ENCODE measurements at regions not wholly inside any gene's neighbourhood (a gene's known extent, or its start where the extent isn't known, plus 50 kb on each side); places are given as distances from the start of the nearest gene placed in this dataset.

DNA sequence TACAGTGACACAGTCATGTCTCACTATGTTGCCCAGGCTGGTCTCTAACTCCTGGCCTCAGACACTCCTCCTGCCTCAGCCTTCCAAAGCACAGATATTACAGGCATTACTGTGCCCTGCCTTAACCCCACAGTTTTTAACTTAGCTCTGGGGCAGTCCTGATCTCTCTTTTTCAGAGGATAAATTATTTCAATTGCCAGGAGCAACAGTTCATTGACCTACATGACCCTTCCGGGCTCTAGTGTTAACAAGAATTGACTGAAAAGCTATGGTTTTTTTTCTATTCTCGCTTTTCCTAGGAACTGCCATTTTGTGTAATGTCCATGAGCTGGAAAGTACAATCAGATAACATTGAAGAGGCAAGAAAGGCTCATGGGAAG, 92.8 kb downstream of the HNRNPLL start:
- Histone ChIP-seq H3K4me2 (ENCODE audit: low read depth, low read length, poor library complexity, severe bottlenecking) (no peak overlapping the region), H3K9ac (ENCODE audit: low read length) (no peak overlapping the region), H2AFZ (ENCODE audit: low read length) (no peak overlapping the region)

DNA sequence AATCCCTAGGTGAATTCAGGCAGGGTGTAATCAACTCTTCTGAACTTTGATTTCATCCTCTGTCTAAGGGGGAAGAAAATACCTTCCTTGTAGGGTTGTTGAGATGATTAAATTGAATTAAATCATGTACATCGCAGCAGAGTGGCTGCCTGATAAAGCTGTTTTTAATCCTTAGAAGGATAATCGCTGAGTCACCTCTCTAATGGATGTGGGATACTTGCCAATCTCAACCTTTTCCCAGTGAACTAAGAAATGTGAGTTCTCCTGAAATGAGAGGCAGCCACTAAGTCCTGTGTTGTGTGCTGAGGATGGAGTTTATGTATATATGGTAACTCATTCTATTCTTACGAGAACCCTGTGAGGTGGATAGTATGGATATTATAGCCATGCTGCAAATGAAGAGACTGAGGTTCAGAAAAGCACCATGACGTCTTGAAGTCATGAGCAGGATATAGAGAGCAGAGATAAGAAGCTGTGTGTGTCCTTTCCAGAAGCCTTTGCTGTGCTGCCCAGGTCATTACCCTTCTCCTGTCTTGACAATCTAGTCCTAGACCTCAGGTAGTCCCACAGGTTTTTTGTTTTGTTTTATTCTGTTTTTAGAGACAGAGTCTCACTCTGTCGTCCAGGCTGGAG, 93.3 kb downstream of the HNRNPLL start:
- Histone ChIP-seq H3K9ac (ENCODE audit: low read length) (no peak overlapping the region), H2AFZ (ENCODE audit: low read length) (no peak overlapping the region)

More for the DNA sequence above, 92.8 kb downstream of the HNRNPLL start:
- no peaks in the 10 kb centered on the region for H4K20me1 ChIP-seq (ENCODE audit: insufficient read depth, low read depth, low read length)
- H3K27me3 ChIP-seq (ENCODE audit: low read length) = no peaks in the 10 kb centered on the region
- H3K4me1 ChIP-seq (ENCODE audit: low read length) = peaks cover 27% of the 10 kb centered on the region
- H3K36me3 ChIP-seq (ENCODE audit: insufficient read depth, low read length) = no peaks in the 10 kb centered on the region
- DNase-seq = no peak
- H3K4me3 ChIP-seq (ENCODE audit: low read length) = no peak overlapping the region
- H3K27ac ChIP-seq (ENCODE audit: low read length) = no peak overlapping the region
- H3K9me2 ChIP-seq (replicated peaks; ENCODE audit: insufficient read depth, low read length) = no peaks in the 10 kb centered on the region
- H3K79me2 ChIP-seq (ENCODE audit: low read length) = no peaks in the 10 kb centered on the region
- H3K9me3 ChIP-seq (ENCODE audit: low read length) = no peaks in the 10 kb centered on the region

DNA sequence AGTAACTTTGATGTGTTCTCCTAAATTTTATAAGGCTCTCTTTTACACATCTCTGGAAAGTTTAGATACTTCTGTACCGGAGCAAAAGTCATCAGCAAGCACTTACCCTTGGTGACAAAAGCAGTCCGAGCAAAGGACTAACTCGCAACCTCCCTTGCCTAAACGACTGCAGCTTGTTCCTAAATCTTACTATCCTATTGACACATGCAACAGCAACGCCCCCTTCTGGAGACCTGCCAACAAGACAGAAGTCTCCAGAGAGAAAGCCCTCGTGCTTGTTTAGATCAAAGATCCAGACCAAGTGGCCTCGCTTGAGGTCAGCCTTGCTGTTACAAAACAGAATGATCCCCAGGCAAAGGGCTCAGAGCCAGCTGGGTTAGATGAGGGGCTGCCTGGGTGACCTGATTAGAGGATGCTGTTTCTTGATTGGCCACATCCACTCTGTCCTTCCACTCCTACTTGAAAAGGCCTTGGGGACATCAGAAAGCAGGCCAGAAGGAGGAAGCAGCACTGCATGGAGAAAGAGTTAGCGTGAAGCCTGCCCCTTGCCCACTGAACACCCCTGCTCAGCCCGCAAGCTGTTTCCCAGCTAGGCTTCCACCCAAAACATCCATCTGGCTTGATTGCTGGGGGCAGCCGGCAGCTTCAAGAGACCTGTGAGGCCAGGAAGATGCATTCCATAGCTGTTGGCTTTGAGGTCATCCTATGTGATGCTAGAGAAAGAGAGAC, 94.3 kb downstream of the HNRNPLL start:
- peak; percentile 97 for DNase-seq
- peak overlapping the region; percentile 77; the same call in 1 of the 2 replicates for H2AFZ ChIP-seq (ENCODE audit: low read length)

More for the DNA sequence above, 93.3 kb downstream of the HNRNPLL start:
- no peak for DNase-seq
- H3K4me3 ChIP-seq (ENCODE audit: low read length) = no peak overlapping the region
- no peaks in the 10 kb centered on the region for H4K20me1 ChIP-seq (ENCODE audit: insufficient read depth, low read depth, low read length)
- no peaks in the 10 kb centered on the region for H3K79me2 ChIP-seq (ENCODE audit: low read length)
- no peak overlapping the region for H3K4me2 ChIP-seq (ENCODE audit: low read depth, low read length, poor library complexity, severe bottlenecking)
- H3K36me3 ChIP-seq (ENCODE audit: insufficient read depth, low read length) = no peaks in the 10 kb centered on the region
- H3K4me1 ChIP-seq (ENCODE audit: low read length) = peaks cover 27% of the 10 kb centered on the region
- H3K27me3 ChIP-seq (ENCODE audit: low read length) = no peaks in the 10 kb centered on the region
- H3K9me2 ChIP-seq (replicated peaks; ENCODE audit: insufficient read depth, low read length) = no peaks in the 10 kb centered on the region
- H3K9me3 ChIP-seq (ENCODE audit: low read length) = no peaks in the 10 kb centered on the region
- no peak overlapping the region for H3K27ac ChIP-seq (ENCODE audit: low read length)

DNA sequence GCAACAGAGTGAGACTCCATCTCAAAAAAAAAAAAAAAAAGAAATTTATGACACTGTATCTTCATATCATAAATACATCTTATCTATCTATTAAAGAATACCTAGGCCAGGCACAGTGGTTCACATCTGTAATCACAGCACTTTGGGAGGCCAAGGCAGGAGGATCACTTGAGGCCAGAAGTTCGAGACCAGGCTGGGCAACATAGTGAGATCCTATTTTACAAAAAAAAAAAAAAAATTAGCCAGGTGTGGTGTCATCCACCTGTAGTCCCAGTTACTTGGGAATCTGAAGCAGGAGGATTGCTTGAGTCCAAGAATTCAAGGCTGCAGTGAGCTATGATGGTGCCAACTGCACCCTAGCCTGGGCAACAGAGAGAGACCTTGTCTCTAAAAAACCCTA, 95.0 kb downstream of the HNRNPLL start:
- H3K4me2 ChIP-seq (ENCODE audit: low read depth, low read length, poor library complexity, severe bottlenecking) = no peak overlapping the region

More for the DNA sequence above, 94.3 kb downstream of the HNRNPLL start:
- peak overlapping the region; percentile 47 for H3K9ac ChIP-seq (ENCODE audit: low read length)
- peaks cover 27% of the 10 kb centered on the region for H3K4me1 ChIP-seq (ENCODE audit: low read length)
- no peaks in the 10 kb centered on the region for H3K9me3 ChIP-seq (ENCODE audit: low read length)
- H3K27me3 ChIP-seq (ENCODE audit: low read length) = no peaks in the 10 kb centered on the region
- H3K4me3 ChIP-seq (ENCODE audit: low read length) = no peak overlapping the region
- peak overlapping the region; percentile 34 for H3K4me2 ChIP-seq (ENCODE audit: low read depth, low read length, poor library complexity, severe bottlenecking)
- H3K36me3 ChIP-seq (ENCODE audit: insufficient read depth, low read length) = no peaks in the 10 kb centered on the region
- no peaks in the 10 kb centered on the region for H3K9me2 ChIP-seq (replicated peaks; ENCODE audit: insufficient read depth, low read length)
- H3K79me2 ChIP-seq (ENCODE audit: low read length) = no peaks in the 10 kb centered on the region
- H4K20me1 ChIP-seq (ENCODE audit: insufficient read depth, low read depth, low read length) = no peaks in the 10 kb centered on the region
- no peak overlapping the region for H3K27ac ChIP-seq (ENCODE audit: low read length)

DNA sequence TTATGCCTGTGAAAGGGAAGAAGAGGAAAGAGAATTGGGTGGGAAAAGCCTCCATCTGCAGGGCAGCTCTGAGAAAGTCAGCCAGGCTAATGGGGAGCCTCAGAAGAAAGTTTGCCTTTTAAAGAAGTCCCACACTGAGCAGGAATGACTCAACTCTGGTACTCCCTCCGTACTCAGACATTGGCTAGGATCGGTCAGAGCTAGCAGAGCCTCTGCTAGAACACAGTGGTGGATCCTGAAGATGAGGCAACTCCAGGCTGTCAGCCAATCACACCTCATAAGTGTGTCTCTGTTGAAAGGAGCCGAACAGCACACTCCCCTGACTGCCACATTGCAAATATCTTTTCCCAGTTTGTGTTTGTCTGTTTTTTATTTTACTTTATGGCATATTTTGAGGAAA, 96.9 kb downstream of the HNRNPLL start:
- DNase-seq = no peak
- Histone ChIP-seq H3K36me3 (ENCODE audit: insufficient read depth, low read length) (no peaks in the 10 kb centered on the region), H3K27me3 (ENCODE audit: low read length) (no peaks in the 10 kb centered on the region; the same call in 1 of the 2 replicates), H3K9me2 (replicated peaks; ENCODE audit: insufficient read depth, low read length) (no peaks in the 10 kb centered on the region), H3K79me2 (ENCODE audit: low read length) (no peaks in the 10 kb centered on the region), H3K4me3 (ENCODE audit: low read length) (no peak overlapping the region), H3K9me3 (ENCODE audit: low read length) (no peaks in the 10 kb centered on the region; the same call in 1 of the 2 replicates), H3K27ac (ENCODE audit: low read length) (no peak overlapping the region), H2AFZ (ENCODE audit: low read length) (no peak overlapping the region), H4K20me1 (ENCODE audit: insufficient read depth, low read depth, low read length) (no peaks in the 10 kb centered on the region), H3K4me2 (ENCODE audit: low read depth, low read length, poor library complexity, severe bottlenecking) (no peak overlapping the region), H3K4me1 (ENCODE audit: low read length) (peaks cover 17% of the 10 kb centered on the region), H3K9ac (ENCODE audit: low read length) (no peak overlapping the region)

More for the DNA sequence above, 95.0 kb downstream of the HNRNPLL start:
- H3K9me2 ChIP-seq (replicated peaks; ENCODE audit: insufficient read depth, low read length) = no peaks in the 10 kb centered on the region
- no peak overlapping the region for H2AFZ ChIP-seq (ENCODE audit: low read length)
- no peak overlapping the region for H3K27ac ChIP-seq (ENCODE audit: low read length)
- peaks cover 24% of the 10 kb centered on the region for H3K4me1 ChIP-seq (ENCODE audit: low read length)
- no peak for DNase-seq
- H3K4me3 ChIP-seq (ENCODE audit: low read length) = no peak overlapping the region
- no peaks in the 10 kb centered on the region for H3K27me3 ChIP-seq (ENCODE audit: low read length)
- H3K36me3 ChIP-seq (ENCODE audit: insufficient read depth, low read length) = no peaks in the 10 kb centered on the region
- no peaks in the 10 kb centered on the region for H4K20me1 ChIP-seq (ENCODE audit: insufficient read depth, low read depth, low read length)
- no peak overlapping the region for H3K9ac ChIP-seq (ENCODE audit: low read length)
- H3K79me2 ChIP-seq (ENCODE audit: low read length) = no peaks in the 10 kb centered on the region
- H3K9me3 ChIP-seq (ENCODE audit: low read length) = no peaks in the 10 kb centered on the region

DNA sequence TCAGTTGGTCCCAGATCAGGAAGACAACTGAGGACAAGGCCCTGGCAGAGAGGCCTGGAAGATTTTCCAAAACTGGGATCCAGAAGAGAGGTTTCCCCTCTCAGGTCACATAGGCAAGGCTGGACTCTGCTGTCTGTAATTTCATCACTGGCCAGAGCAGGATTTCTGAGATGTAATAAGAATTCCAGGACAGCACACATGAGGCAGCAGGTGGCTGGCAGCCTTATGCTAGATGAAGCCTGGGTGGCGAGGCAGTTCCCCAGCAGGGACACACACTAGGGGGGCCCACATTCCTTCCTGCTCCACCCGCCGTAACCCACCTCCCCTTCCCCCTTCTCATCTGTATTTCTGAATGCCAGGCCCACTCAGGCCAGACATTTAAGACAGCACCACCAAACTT, 98.6 kb downstream of the HNRNPLL start:
- no peaks in the 10 kb centered on the region; the same call in 1 of the 2 replicates for H3K27me3 ChIP-seq (ENCODE audit: low read length)

DNA sequence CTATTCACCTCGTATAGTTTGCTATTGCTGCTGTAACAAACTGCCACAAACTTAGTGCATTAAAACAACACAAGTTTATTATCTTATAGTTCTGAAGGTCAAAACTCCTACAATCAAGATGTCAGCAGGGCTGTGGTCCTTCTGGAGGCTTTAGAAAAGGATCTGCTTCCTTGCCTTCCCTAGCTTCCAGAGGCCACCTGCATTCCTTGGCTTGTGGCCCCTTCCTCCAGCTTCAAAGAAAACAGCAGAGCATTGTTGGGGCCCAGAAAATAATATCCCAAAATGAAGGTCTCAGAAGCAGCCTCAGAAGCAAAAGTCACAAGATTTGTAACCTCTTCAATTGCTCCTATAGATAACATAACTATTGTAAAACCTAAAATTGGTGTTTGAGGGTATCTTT, 100.6 kb downstream of the HNRNPLL start:
- no peak overlapping the region for H3K4me3 ChIP-seq (ENCODE audit: low read length)
- H3K4me1 ChIP-seq (ENCODE audit: low read length) = peaks cover 26% of the 10 kb centered on the region
- H3K4me2 ChIP-seq (ENCODE audit: low read depth, low read length, poor library complexity, severe bottlenecking) = no peak overlapping the region
- no peaks in the 10 kb centered on the region; the same call in 1 of the 2 replicates for H3K27me3 ChIP-seq (ENCODE audit: low read length)
- no peaks in the 10 kb centered on the region for H4K20me1 ChIP-seq (ENCODE audit: insufficient read depth, low read depth, low read length)
- no peaks in the 10 kb centered on the region for H3K9me2 ChIP-seq (replicated peaks; ENCODE audit: insufficient read depth, low read length)
- H3K36me3 ChIP-seq (ENCODE audit: insufficient read depth, low read length) = no peaks in the 10 kb centered on the region
- no peak overlapping the region for H3K9ac ChIP-seq (ENCODE audit: low read length)
- no peaks in the 10 kb centered on the region; the same call in 1 of the 2 replicates for H3K9me3 ChIP-seq (ENCODE audit: low read length)
- DNase-seq = no peak
- H3K79me2 ChIP-seq (ENCODE audit: low read length) = no peaks in the 10 kb centered on the region
- H2AFZ ChIP-seq (ENCODE audit: low read length) = no peak overlapping the region
- H3K27ac ChIP-seq (ENCODE audit: low read length) = no peak overlapping the region

More for the DNA sequence above, 98.6 kb downstream of the HNRNPLL start:
- Histone ChIP-seq H2AFZ (ENCODE audit: low read length) (no peak overlapping the region), H3K9me2 (replicated peaks; ENCODE audit: insufficient read depth, low read length) (no peaks in the 10 kb centered on the region), H3K4me3 (ENCODE audit: low read length) (no peak overlapping the region), H3K9me3 (ENCODE audit: low read length) (no peaks in the 10 kb centered on the region; the same call in 1 of the 2 replicates), H3K4me2 (ENCODE audit: low read depth, low read length, poor library complexity, severe bottlenecking) (no peak overlapping the region), H3K9ac (ENCODE audit: low read length) (no peak overlapping the region), H3K27ac (ENCODE audit: low read length) (no peak overlapping the region), H3K79me2 (ENCODE audit: low read length) (no peaks in the 10 kb centered on the region), H3K4me1 (ENCODE audit: low read length) (peaks cover 18% of the 10 kb centered on the region), H3K36me3 (ENCODE audit: insufficient read depth, low read length) (no peaks in the 10 kb centered on the region), H4K20me1 (ENCODE audit: insufficient read depth, low read depth, low read length) (no peaks in the 10 kb centered on the region)
- DNase-seq = no peak

DNA sequence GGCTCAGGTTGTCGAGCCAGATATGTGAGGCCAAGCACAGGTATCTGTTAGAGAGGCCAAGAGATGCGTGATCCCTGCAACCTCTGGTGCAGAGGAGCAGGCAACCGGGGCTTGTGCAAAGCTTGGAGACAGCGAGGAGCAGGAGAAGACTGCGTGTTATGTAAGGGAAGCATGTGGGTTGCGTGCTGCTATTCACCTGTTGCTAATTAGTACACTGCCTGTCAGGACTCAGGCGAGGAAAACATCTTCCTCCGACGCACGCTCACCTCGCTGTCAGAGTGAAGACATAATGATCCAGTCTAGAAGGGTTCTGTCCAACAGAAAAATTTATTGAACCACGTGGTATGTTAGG, 102.5 kb downstream of the HNRNPLL start:
- no peaks in the 10 kb centered on the region for H3K36me3 ChIP-seq (ENCODE audit: insufficient read depth, low read length)
- no peak overlapping the region for H3K4me2 ChIP-seq (ENCODE audit: low read depth, low read length, poor library complexity, severe bottlenecking)
- peaks cover 29% of the 10 kb centered on the region for H3K4me1 ChIP-seq (ENCODE audit: low read length)
- no peaks in the 10 kb centered on the region for H3K79me2 ChIP-seq (ENCODE audit: low read length)
- H2AFZ ChIP-seq (ENCODE audit: low read length) = no peak overlapping the region
- no peak for DNase-seq
- no peaks in the 10 kb centered on the region; the same call in 1 of the 2 replicates for H3K9me3 ChIP-seq (ENCODE audit: low read length)
- H3K9ac ChIP-seq (ENCODE audit: low read length) = no peak overlapping the region
- no peaks in the 10 kb centered on the region; the same call in 1 of the 2 replicates for H3K27me3 ChIP-seq (ENCODE audit: low read length)
- no peaks in the 10 kb centered on the region for H3K9me2 ChIP-seq (replicated peaks; ENCODE audit: insufficient read depth, low read length)
- no peak overlapping the region for H3K4me3 ChIP-seq (ENCODE audit: low read length)
- no peaks in the 10 kb centered on the region for H4K20me1 ChIP-seq (ENCODE audit: insufficient read depth, low read depth, low read length)
- no peak overlapping the region for H3K27ac ChIP-seq (ENCODE audit: low read length)

All from Karpas-422 (cell line).